22Rv1 (cell line): ENCODE measurements at regions not wholly inside any gene's neighbourhood (a gene's known extent, or its start where the extent isn't known, plus 50 kb on each side); places are given as distances from the start of the nearest gene placed in this dataset.

Source experiments
- H3K27ac ChIP-seq: fragments of 450-650 bp; 2 replicates; pipeline ENCODE4 v1.5.1; 2017
- ZFX ChIP-seq: fragments of 450-650 bp; IDR thresholded peaks from 2 replicates; pipeline ENCODE4 v1.6.1; 2017; ENCODE audit warnings: antibody characterized with exemption, borderline replicate concordance
- TF ChIP-seq, protein P1 (sequence below): fragments of 450-650 bp; IDR thresholded peaks from 2 replicates; pipeline ENCODE4 v1.5.1; 2017; ENCODE audit warnings: mild to moderate bottlenecking

DNA sequence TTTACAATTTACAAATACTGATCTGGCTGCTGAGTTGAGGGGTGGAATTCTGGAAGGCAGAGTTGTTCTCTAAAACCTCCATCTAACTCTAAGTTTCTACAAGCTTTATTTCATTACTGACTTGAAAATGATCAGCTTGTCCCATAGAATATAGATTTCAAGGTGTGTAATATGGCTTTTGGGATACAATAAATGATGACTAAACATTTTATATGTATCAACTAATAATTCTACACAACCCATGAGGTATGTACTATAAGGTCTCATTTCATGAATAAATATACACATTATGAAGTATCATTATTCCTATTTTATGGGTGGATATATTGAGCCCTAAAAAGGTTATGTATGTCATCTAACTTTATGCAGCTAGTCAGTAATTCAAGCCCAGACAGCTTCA lies 1214.3 kb upstream of the SORCS1 start:
- no peak overlapping the region for H3K27ac ChIP-seq
- TF ChIP-seq ZFX = no peak
- TF ChIP-seq, protein P1, sequence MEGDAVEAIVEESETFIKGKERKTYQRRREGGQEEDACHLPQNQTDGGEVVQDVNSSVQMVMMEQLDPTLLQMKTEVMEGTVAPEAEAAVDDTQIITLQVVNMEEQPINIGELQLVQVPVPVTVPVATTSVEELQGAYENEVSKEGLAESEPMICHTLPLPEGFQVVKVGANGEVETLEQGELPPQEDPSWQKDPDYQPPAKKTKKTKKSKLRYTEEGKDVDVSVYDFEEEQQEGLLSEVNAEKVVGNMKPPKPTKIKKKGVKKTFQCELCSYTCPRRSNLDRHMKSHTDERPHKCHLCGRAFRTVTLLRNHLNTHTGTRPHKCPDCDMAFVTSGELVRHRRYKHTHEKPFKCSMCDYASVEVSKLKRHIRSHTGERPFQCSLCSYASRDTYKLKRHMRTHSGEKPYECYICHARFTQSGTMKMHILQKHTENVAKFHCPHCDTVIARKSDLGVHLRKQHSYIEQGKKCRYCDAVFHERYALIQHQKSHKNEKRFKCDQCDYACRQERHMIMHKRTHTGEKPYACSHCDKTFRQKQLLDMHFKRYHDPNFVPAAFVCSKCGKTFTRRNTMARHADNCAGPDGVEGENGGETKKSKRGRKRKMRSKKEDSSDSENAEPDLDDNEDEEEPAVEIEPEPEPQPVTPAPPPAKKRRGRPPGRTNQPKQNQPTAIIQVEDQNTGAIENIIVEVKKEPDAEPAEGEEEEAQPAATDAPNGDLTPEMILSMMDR = no peak

DNA sequence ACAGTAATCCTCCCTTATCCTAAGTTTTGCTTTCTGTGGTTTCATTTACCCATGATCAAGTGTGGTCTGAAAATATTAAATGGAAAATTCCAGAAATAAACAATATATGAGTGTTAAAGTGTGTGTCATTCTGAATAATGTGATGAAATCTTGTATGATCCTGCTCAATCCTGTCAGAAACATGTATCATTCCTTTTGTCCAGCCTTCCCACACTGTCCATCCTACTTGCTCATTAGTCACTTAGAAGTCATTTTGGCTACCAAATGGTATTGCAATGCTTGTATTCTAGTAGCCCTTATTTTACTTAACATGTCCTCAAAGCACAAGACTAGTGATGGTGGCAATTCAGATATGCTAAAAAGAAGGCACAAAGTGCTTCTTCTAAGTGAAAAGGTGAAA lies 1211.2 kb upstream of the SORCS1 start:
- no peak overlapping the region for H3K27ac ChIP-seq
- TF ChIP-seq, protein P1 = no peak
- no peak for TF ChIP-seq ZFX

DNA sequence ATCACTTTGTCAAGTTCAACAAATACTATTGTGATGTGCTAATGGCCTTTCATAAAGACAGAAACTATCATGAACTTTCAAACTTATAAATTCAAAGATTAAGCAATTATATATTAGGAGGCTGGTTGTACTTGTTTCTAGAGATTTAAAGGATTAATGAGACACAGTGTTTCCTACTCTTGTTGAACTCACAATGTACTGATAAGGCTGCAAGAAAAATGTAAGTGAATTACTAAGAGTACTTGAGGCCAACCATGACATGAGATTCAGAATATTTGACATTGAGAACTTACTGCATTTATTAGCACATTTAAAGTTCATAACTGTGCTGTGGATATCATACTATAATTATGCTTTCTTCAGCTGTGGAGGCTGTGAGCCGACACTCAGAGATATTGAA lies 1210.5 kb upstream of the SORCS1 start:
- no peak overlapping the region for H3K27ac ChIP-seq
- TF ChIP-seq, protein P1 = no peak
- no peak for TF ChIP-seq ZFX

DNA sequence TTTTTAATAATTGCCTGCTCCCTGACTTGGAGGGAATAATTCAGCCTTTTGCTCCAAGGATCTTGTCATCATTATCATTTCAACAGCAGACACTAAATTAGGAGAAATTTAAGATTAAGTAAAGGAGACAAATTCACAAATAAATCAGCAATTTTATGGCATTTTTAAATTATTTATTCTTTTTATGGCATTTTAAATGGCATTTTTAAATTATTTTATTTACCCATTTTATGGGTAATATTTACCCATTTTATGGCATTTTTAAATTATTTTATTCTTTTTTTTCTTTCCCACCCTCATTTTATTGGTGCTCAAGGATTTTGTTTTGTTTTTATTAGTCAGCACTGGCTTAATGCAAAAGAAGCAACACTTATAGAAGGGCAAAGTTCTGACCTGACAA lies 1201.0 kb upstream of the SORCS1 start:
- TF ChIP-seq ZFX = no peak
- TF ChIP-seq, protein P1 = no peak

DNA sequence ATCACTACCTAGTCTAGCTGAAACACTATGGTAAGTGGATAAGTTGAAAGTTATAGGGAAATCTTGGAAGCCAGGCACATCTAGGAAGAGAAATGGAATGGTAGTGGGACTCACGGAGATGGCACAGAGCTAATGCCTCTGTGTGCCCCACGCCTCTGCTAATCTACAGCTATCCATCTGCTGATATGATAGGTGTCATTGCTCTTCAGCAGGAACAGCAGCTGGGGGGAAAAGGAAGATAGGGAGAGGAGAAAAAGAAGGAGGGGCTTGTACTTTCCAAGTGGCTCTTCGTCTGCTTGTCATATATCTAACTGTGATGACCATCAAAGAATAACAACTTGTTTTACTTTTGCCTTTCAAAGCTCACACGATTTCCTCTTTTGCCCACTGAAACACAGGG lies 1199.1 kb upstream of the SORCS1 start:
- no peak overlapping the region for H3K27ac ChIP-seq
- TF ChIP-seq ZFX = no peak
- TF ChIP-seq, protein P1 = no peak

More for the DNA sequence above, 1201.0 kb upstream of the SORCS1 start:
- H3K27ac ChIP-seq = no peak overlapping the region

DNA sequence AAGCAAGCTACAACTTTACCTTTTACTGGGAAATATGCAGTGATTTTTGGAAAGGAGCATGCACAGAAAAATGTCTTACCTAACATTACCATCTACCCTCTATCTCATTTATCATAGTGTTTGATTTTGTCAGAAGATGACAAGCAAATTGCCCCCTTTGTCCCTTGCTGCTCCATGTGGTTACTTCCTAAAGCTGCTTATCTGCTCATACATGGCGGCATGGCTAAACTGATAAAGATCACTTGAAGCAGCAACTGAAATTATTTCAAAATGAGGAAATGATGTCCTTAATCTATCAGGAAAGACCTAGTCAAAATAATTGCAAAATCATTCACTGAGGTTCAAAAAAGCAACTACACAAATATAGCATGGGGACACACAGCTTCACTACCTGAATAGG lies 1198.5 kb upstream of the SORCS1 start:
- TF ChIP-seq ZFX = no peak
- TF ChIP-seq, protein P1 = no peak

DNA sequence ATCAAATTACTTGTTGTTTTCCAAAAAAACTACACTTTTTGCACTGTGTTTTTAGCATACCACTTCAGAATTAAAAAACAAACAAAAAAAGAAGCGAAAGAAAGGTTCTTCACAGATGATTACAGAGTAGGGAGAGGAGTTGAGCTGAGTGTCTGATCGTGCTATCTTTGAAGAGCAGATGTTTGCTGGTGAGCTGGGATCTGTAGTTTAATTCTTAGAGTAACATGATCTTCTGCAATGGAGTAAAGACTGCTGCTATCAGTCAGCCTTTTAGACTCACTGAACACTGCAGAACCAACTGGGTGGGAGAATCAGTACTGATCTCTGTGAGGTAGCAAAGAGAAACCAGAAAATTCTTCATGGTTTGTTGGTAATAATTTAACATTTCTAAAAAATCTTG lies 1197.8 kb upstream of the SORCS1 start:
- TF ChIP-seq, protein P1 = no peak
- TF ChIP-seq ZFX = no peak

More for the DNA sequence above, 1198.5 kb upstream of the SORCS1 start:
- H3K27ac ChIP-seq = no peak overlapping the region

More for the DNA sequence above, 1197.8 kb upstream of the SORCS1 start:
- H3K27ac ChIP-seq = no peak overlapping the region
